ENCODE measurements at regions not wholly inside any gene's neighbourhood (a gene's known extent, or its start where the extent isn't known, plus 50 kb on each side); places are given as distances from the start of the nearest gene placed in this dataset.

DNA sequence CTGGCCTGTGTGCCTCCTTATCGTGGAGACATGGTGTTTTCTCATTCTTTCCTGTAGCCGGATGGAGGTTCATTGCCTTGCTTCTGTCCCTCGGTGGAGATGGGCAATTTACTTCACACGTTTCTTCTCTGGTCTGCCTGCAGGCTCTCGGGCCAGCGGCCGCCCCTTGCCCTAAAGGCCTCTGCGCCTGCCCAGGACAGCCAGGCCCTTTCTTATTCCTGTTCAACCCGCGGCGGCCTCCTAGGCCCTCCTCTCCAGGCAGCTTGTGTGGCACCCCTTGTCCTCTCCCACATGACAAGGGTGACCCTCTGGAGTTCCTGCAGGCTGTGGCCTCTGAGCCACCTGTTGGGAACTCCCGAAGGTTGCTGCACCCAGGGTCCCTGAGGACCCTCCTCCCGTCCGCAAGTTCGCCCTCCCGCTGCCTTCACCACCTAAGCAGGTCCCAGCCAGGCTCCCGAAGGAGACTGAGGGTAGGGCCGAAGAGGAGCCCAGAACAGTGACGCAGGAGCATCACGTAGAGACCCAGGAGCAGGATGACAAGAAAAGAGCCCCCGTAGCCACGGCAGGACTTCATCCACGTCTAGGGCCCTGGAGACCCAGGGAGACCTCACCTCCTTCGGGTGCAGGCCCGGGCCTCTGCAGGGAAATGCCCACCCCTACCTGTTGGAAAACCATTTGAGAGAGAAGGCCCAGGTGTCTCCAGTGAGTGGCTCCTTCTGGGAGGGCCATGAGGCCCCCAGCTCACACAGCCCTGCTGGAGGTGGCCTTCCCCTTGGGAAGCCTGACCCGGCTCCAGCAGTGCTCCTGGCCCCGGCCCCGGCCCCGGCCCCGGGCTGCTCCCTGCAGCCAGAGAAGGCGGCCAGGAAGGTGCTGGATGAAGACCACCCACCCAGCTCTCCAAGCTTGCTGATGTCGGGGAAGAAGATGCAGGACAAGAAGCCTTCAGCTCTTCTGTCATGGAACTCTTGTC is 291.4 kb downstream of the TLE4 start:
- Histone ChIP-seq H3K4me2 (ENCODE audit: low read depth, low read length) (no peak overlapping the region), H3K36me3 (replicated peaks in 1 of 2; ENCODE audit: control insufficient read depth in 1 of 2, insufficient read depth in 2 of 2, low read length in 2 of 2) (no peaks in the 10 kb centered on the region), H3K27me3 (ENCODE audit: control insufficient read depth in 1 of 2, insufficient read depth in 2 of 2, low read length in 2 of 2) (no peaks in the 10 kb centered on the region), H3K4me1 (ENCODE audit: insufficient read depth, low read length) (no peaks in the 10 kb centered on the region), H2AFZ (ENCODE audit: low read length) (no peak overlapping the region), H3K9ac (ENCODE audit: insufficient read depth, low read depth, low read length) (no peak overlapping the region), H4K20me1 (ENCODE audit: insufficient read depth, low read length) (no peaks in the 10 kb centered on the region), H3K79me2 (ENCODE audit: insufficient read depth, low read length) (no peaks in the 10 kb centered on the region), H3K27ac (ENCODE audit: extremely low read length, insufficient read depth, low read length) (no peak overlapping the region), H3K4me3 (replicated peaks in 1 of 3; ENCODE audit: insufficient read depth in 1 of 3, low read depth in 2 of 3, low read length in 3 of 3) (no peak overlapping the region), H3K9me3 (ENCODE audit: low read length) (peaks cover 17% of the 10 kb centered on the region)
- intact Hi-C loops (cut with micrococcal nuclease; ENCODE audit: unreplicated experiment): no loop called here
- ATAC-seq: no peak
- ChIA-PET POLR2A (no interaction called here), CTCF (ENCODE audit: low intra/inter-chr PET ratio, low total read pairs) (no interaction called here)
- no peak for FAIRE-seq
- in situ Hi-C loops (cut with HindIII; ENCODE audit: extremely low pct_ligation_motif_present, low pct_unique_long_range_greater_than_20kb): no loop called here
- TF ChIP-seq ZNF124 (CRISPR knock-in tag; IDR thresholded peaks at IDR 0.05) (no peak), EZH2 (conservative IDR thresholded peaks at IDR 0.05; ENCODE audit: low read depth, low read length) (no peak), PHF21A (CRISPR knock-in tag; IDR thresholded peaks at IDR 0.05) (no peak), MYNN (CRISPR knock-in tag; IDR thresholded peaks at IDR 0.05; ENCODE audit: low read depth) (no peak), ZNF713 (CRISPR knock-in tag; IDR thresholded peaks at IDR 0.05) (no peak), ZNF253 (CRISPR knock-in tag; IDR thresholded peaks at IDR 0.05; ENCODE audit: borderline replicate concordance) (no peak), RBAK (CRISPR knock-in tag; IDR thresholded peaks at IDR 0.05) (no peak), ZBTB7A (CRISPR knock-in tag; IDR thresholded peaks at IDR 0.05) (no peak), HNRNPLL (IDR thresholded peaks at IDR 0.05; ENCODE audit: low read depth, low read length, poor library complexity, severe bottlenecking) (no peak), JDP2 (CRISPR knock-in tag; IDR thresholded peaks at IDR 0.05; ENCODE audit: borderline replicate concordance) (no peak), ZNF569 (CRISPR knock-in tag; IDR thresholded peaks at IDR 0.05; ENCODE audit: borderline replicate concordance) (no peak), ZNF180 (CRISPR knock-in tag; IDR thresholded peaks at IDR 0.05; ENCODE audit: borderline replicate concordance, low read depth) (no peak), ZNF12 (CRISPR knock-in tag; IDR thresholded peaks at IDR 0.05) (no peak), ZFP62 (CRISPR knock-in tag; IDR thresholded peaks at IDR 0.05) (no peak)
- TF ChIP-seq, protein P1, sequence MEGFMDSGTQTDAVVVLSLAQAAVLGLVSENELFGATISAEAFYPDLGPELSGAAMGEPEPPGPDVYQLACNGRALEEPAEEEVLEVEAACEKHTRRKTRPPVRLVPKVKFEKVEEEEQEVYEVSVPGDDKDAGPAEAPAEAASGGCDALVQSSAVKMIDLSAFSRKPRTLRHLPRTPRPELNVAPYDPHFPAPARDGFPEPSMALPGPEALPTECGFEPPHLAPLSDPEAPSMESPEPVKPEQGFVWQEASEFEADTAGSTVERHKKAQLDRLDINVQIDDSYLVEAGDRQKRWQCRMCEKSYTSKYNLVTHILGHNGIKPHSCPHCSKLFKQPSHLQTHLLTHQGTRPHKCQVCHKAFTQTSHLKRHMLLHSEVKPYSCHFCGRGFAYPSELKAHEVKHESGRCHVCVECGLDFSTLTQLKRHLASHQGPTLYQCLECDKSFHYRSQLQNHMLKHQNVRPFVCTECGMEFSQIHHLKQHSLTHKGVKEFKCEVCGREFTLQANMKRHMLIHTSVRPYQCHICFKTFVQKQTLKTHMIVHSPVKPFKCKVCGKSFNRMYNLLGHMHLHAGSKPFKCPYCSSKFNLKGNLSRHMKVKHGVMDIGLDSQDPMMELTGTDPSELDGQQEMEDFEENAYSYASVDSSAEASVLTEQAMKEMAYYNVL (CRISPR knock-in tag; IDR thresholded peaks at IDR 0.05; ENCODE audit: borderline replicate concordance): no peak
- TF ChIP-seq, protein P2, sequence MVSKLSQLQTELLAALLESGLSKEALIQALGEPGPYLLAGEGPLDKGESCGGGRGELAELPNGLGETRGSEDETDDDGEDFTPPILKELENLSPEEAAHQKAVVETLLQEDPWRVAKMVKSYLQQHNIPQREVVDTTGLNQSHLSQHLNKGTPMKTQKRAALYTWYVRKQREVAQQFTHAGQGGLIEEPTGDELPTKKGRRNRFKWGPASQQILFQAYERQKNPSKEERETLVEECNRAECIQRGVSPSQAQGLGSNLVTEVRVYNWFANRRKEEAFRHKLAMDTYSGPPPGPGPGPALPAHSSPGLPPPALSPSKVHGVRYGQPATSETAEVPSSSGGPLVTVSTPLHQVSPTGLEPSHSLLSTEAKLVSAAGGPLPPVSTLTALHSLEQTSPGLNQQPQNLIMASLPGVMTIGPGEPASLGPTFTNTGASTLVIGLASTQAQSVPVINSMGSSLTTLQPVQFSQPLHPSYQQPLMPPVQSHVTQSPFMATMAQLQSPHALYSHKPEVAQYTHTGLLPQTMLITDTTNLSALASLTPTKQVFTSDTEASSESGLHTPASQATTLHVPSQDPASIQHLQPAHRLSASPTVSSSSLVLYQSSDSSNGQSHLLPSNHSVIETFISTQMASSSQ (IDR thresholded peaks at IDR 0.05; ENCODE audit: low read depth): no peak
- TF ChIP-seq, protein P2 (CRISPR knock-in tag; IDR thresholded peaks at IDR 0.05; ENCODE audit: borderline replicate concordance): no peak
- TF ChIP-seq, protein P3, sequence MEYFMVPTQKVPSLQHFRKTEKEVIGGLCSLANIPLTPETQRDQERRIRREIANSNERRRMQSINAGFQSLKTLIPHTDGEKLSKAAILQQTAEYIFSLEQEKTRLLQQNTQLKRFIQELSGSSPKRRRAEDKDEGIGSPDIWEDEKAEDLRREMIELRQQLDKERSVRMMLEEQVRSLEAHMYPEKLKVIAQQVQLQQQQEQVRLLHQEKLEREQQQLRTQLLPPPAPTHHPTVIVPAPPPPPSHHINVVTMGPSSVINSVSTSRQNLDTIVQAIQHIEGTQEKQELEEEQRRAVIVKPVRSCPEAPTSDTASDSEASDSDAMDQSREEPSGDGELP (IDR thresholded peaks at IDR 0.05; ENCODE audit: borderline replicate concordance, low read depth): no peak
- no TSS peak for BruUV-seq (replicated peaks)
- WGBS (ENCODE audit: low lambda C conversion rate): 39% methylated on average over 13 of the region's 32 CpGs
- no peak for DNase-seq (ENCODE audit: low spot score)
